Cardiac muscle cell (in vitro differentiated cells and primary cell): ENCODE measurements at regions not wholly inside any gene's neighbourhood (a gene's known extent, or its start where the extent isn't known, plus 50 kb on each side); places are given as distances from the start of the nearest gene placed in this dataset.

Experiments used
- DNase-seq, 2 donors: peaks; one replicate each; pipeline versions ENCODE4 v3.0.0 to v3.0.0-alpha.2; 2010 to 2017; ENCODE audit warnings: low read depth in 1 of 2, low spot score in 1 of 2
- H3K27ac ChIP-seq: fragments of 200-600 bp; sonication (generic); 2 replicates; pipeline ENCODE4 v1.5.1; 2016
- H3K27me3 ChIP-seq: fragments of 200-600 bp; sonication (generic); 2 replicates; pipeline ENCODE4 v1.6.0; 2016; ENCODE audit warnings: control low read depth
- H3K36me3 ChIP-seq: fragments of 200-600 bp; sonication (generic); 2 replicates; pipeline ENCODE4 v1.5.1; 2016; ENCODE audit warnings: control low read depth
- H3K4me1 ChIP-seq: fragments of 200-600 bp; sonication (generic); 2 replicates; pipeline ENCODE4 v1.8.1; 2017; ENCODE audit warnings: low read depth, mild to moderate bottlenecking, mixed run types
- H3K4me3 ChIP-seq: fragments of 200-600 bp; sonication (generic); 2 replicates; pipeline ENCODE4 v1.5.1; 2016; ENCODE audit warnings: mild to moderate bottlenecking
- H3K9me3 ChIP-seq: fragments of 200-600 bp; sonication (generic); 2 replicates; pipeline ENCODE4 v1.5.1; 2017; ENCODE audit warnings: low read depth, mild to moderate bottlenecking, control low read depth
- TF ChIP-seq, protein P1 (sequence below): IDR thresholded peaks from 2 replicates; pipeline ENCODE4 v1.5.1; 2012; ENCODE audit warnings: low read depth, mild to moderate bottlenecking, low read length

GRCh38 chr12:107355004-107355565 lies 261.7 kb upstream of the CRY1 start:
- no peak for DNase-seq
- no peak overlapping the region for H3K27ac ChIP-seq
- H3K27me3 ChIP-seq, result peaks cover 5% of the 10 kb centered on the region
- H3K36me3 ChIP-seq, result no peaks in the 10 kb centered on the region
- H3K9me3 ChIP-seq, result no peaks in the 10 kb centered on the region
- no peaks in the 10 kb centered on the region for H3K4me1 ChIP-seq
- H3K4me3 ChIP-seq, result no peak overlapping the region
- TF ChIP-seq, protein P1, sequence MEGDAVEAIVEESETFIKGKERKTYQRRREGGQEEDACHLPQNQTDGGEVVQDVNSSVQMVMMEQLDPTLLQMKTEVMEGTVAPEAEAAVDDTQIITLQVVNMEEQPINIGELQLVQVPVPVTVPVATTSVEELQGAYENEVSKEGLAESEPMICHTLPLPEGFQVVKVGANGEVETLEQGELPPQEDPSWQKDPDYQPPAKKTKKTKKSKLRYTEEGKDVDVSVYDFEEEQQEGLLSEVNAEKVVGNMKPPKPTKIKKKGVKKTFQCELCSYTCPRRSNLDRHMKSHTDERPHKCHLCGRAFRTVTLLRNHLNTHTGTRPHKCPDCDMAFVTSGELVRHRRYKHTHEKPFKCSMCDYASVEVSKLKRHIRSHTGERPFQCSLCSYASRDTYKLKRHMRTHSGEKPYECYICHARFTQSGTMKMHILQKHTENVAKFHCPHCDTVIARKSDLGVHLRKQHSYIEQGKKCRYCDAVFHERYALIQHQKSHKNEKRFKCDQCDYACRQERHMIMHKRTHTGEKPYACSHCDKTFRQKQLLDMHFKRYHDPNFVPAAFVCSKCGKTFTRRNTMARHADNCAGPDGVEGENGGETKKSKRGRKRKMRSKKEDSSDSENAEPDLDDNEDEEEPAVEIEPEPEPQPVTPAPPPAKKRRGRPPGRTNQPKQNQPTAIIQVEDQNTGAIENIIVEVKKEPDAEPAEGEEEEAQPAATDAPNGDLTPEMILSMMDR, result no peak

GRCh38 chr12:107355612-107356011 lies 262.3 kb upstream of the CRY1 start:
- Histone ChIP-seq H3K4me1 (no peaks in the 10 kb centered on the region), H3K36me3 (no peaks in the 10 kb centered on the region), H3K9me3 (no peaks in the 10 kb centered on the region), H3K27ac (no peak overlapping the region), H3K27me3 (peaks cover 5% of the 10 kb centered on the region), H3K4me3 (no peak overlapping the region)
- TF ChIP-seq, protein P1, result no peak
- DNase-seq, result no peak

- Histone ChIP-seq H3K27me3 (peaks cover 5% of the 10 kb centered on the region), H3K9me3 (no peaks in the 10 kb centered on the region), H3K27ac (no peak overlapping the region), H3K36me3 (no peaks in the 10 kb centered on the region), H3K4me3 (no peak overlapping the region), H3K4me1 (no peaks in the 10 kb centered on the region)
- DNase-seq, result peak in 1 of 2 donors; percentile 70
- TF ChIP-seq, protein P1, result no peak
These were observed 263.1 kb upstream of the CRY1 start for GRCh38 chr12:107356266-107356936.

- no peak for DNase-seq
- Histone ChIP-seq H3K4me3 (no peak overlapping the region), H3K9me3 (no peaks in the 10 kb centered on the region), H3K27me3 (peaks cover 5% of the 10 kb centered on the region), H3K27ac (no peak overlapping the region), H3K36me3 (no peaks in the 10 kb centered on the region), H3K4me1 (no peaks in the 10 kb centered on the region)
- TF ChIP-seq, protein P1, result no peak
These were observed 263.6 kb upstream of the CRY1 start for GRCh38 chr12:107356937-107357295.

DNA sequence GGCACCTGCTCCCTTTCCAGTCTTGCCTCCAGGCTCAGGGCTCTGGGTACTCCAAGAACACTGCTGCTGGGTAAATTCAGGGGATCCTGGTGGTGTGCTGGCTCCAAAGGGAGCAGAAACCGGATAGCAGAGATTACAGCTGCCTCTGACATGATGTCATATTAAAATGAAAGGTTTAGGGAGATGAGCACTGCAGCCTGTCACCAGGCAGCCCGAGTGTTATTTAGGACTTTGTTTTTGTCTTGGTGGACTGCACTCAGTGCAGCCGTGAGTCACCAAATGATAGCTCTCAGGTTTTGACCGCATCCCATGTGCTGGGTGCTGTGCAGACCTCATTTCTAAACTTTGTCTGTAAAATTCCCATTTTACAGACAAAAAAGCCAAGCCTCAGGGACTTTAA lies 266.0 kb upstream of the CRY1 start:
- no peaks in the 10 kb centered on the region for H3K36me3 ChIP-seq
- peak in 1 of 2 donors; percentile 1 for DNase-seq

More for the DNA sequence above, 266.0 kb upstream of the CRY1 start:
- no peak overlapping the region for H3K4me3 ChIP-seq
- no peak overlapping the region for H3K27ac ChIP-seq
- peaks cover 5% of the 10 kb centered on the region for H3K27me3 ChIP-seq
- H3K4me1 ChIP-seq, result no peaks in the 10 kb centered on the region
- TF ChIP-seq, protein P1, result no peak
- no peaks in the 10 kb centered on the region for H3K9me3 ChIP-seq
